ENCODE measurements at regions not wholly inside any gene's neighbourhood (a gene's known extent, or its start where the extent isn't known, plus 50 kb on each side); places are given as distances from the start of the nearest gene placed in this dataset.

GRCh38 chr4:74546057-74546456, 101.1 kb downstream of the AREG start:
- ATAC-seq (no peak), DNase-seq (ENCODE audit: low spot score) (no peak)
- Mint-ChIP-seq H3K27ac (no peak overlapping the region), H3K9me3 (no peaks in the 10 kb centered on the region), H3K27me3 (ENCODE audit: low read depth) (no peaks in the 10 kb centered on the region), H3K4me1 (peaks cover 14% of the 10 kb centered on the region), H3K4me3 (no peak overlapping the region), H3K36me3 (no peaks in the 10 kb centered on the region)
- ChIA-PET POLR2A (no interaction called here), CTCF (interaction anchor here (1.2 kb wide), 1 partner anchor 125 kb away, joined by 3 read pairs; no protein-coding TSS in a partner anchor)
- TF ChIP-seq, protein P1, sequence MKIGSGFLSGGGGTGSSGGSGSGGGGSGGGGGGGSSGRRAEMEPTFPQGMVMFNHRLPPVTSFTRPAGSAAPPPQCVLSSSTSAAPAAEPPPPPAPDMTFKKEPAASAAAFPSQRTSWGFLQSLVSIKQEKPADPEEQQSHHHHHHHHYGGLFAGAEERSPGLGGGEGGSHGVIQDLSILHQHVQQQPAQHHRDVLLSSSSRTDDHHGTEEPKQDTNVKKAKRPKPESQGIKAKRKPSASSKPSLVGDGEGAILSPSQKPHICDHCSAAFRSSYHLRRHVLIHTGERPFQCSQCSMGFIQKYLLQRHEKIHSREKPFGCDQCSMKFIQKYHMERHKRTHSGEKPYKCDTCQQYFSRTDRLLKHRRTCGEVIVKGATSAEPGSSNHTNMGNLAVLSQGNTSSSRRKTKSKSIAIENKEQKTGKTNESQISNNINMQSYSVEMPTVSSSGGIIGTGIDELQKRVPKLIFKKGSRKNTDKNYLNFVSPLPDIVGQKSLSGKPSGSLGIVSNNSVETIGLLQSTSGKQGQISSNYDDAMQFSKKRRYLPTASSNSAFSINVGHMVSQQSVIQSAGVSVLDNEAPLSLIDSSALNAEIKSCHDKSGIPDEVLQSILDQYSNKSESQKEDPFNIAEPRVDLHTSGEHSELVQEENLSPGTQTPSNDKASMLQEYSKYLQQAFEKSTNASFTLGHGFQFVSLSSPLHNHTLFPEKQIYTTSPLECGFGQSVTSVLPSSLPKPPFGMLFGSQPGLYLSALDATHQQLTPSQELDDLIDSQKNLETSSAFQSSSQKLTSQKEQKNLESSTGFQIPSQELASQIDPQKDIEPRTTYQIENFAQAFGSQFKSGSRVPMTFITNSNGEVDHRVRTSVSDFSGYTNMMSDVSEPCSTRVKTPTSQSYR (CRISPR knock-in tag; IDR thresholded peaks at IDR 0.05), result no peak
- TF ChIP-seq EMX1 (CRISPR knock-in tag; IDR thresholded peaks at IDR 0.05) (no peak), FOXK1 (CRISPR knock-in tag; IDR thresholded peaks at IDR 0.05) (no peak), NR2C2 (CRISPR knock-in tag; IDR thresholded peaks at IDR 0.05) (no peak), NFATC4 (CRISPR knock-in tag; IDR thresholded peaks at IDR 0.05) (no peak), ZNF219 (CRISPR knock-in tag; IDR thresholded peaks at IDR 0.05; ENCODE audit: borderline replicate concordance) (no peak)
- TF ChIP-seq, protein P2, sequence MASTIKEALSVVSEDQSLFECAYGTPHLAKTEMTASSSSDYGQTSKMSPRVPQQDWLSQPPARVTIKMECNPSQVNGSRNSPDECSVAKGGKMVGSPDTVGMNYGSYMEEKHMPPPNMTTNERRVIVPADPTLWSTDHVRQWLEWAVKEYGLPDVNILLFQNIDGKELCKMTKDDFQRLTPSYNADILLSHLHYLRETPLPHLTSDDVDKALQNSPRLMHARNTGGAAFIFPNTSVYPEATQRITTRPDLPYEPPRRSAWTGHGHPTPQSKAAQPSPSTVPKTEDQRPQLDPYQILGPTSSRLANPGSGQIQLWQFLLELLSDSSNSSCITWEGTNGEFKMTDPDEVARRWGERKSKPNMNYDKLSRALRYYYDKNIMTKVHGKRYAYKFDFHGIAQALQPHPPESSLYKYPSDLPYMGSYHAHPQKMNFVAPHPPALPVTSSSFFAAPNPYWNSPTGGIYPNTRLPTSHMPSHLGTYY (CRISPR knock-in tag; IDR thresholded peaks at IDR 0.05), result no peak
- TF ChIP-seq, protein P3, sequence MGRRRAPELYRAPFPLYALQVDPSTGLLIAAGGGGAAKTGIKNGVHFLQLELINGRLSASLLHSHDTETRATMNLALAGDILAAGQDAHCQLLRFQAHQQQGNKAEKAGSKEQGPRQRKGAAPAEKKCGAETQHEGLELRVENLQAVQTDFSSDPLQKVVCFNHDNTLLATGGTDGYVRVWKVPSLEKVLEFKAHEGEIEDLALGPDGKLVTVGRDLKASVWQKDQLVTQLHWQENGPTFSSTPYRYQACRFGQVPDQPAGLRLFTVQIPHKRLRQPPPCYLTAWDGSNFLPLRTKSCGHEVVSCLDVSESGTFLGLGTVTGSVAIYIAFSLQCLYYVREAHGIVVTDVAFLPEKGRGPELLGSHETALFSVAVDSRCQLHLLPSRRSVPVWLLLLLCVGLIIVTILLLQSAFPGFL (CRISPR knock-in tag; IDR thresholded peaks at IDR 0.05; ENCODE audit: borderline replicate concordance), result no peak

DNA sequence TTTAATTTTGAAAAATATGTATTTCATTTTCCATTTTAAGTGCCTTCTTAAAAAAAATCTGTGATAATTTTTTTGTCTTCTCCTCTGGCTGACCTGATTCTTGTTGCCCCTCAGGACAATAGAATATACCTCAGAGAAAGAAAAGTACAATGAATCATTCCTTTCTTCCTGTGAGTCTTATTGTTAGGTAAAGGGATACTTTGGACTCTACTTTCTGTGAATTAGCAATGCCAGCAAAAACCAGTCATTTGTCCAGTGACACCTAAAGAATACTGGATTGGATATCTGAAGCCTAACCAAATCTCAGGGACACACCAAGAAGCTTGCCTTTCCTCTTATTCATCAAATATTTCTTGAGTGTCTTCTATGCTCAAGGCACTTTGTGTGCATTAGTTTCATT, 102.1 kb downstream of the AREG start:
- H3K36me3 Mint-ChIP-seq, result no peaks in the 10 kb centered on the region
- ATAC-seq (no peak), DNase-seq (ENCODE audit: low spot score) (no peak)
- no peak for TF ChIP-seq KAT7 (CRISPR knock-in tag; IDR thresholded peaks at IDR 0.05; ENCODE audit: borderline replicate concordance)
- TF ChIP-seq TCF7 (CRISPR knock-in tag; IDR thresholded peaks at IDR 0.05; ENCODE audit: low read depth), result no peak
- TF ChIP-seq, protein P4, sequence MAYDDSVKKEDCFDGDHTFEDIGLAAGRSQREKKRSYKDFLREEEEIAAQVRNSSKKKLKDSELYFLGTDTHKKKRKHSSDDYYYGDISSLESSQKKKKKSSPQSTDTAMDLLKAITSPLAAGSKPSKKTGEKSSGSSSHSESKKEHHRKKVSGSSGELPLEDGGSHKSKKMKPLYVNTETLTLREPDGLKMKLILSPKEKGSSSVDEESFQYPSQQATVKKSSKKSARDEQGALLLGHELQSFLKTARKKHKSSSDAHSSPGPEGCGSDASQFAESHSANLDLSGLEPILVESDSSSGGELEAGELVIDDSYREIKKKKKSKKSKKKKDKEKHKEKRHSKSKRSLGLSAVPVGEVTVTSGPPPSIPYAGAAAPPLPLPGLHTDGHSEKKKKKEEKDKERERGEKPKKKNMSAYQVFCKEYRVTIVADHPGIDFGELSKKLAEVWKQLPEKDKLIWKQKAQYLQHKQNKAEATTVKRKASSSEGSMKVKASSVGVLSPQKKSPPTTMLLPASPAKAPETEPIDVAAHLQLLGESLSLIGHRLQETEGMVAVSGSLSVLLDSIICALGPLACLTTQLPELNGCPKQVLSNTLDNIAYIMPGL (CRISPR knock-in tag; IDR thresholded peaks at IDR 0.05), result no peak
- TF ChIP-seq TEAD1 (CRISPR knock-in tag; IDR thresholded peaks at IDR 0.05), result no peak
- TF ChIP-seq, protein P5, sequence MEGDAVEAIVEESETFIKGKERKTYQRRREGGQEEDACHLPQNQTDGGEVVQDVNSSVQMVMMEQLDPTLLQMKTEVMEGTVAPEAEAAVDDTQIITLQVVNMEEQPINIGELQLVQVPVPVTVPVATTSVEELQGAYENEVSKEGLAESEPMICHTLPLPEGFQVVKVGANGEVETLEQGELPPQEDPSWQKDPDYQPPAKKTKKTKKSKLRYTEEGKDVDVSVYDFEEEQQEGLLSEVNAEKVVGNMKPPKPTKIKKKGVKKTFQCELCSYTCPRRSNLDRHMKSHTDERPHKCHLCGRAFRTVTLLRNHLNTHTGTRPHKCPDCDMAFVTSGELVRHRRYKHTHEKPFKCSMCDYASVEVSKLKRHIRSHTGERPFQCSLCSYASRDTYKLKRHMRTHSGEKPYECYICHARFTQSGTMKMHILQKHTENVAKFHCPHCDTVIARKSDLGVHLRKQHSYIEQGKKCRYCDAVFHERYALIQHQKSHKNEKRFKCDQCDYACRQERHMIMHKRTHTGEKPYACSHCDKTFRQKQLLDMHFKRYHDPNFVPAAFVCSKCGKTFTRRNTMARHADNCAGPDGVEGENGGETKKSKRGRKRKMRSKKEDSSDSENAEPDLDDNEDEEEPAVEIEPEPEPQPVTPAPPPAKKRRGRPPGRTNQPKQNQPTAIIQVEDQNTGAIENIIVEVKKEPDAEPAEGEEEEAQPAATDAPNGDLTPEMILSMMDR (IDR thresholded peaks at IDR 0.05), result no peak
- TF ChIP-seq E2F1 (CRISPR knock-in tag; IDR thresholded peaks at IDR 0.05), result no peak
- TF ChIP-seq, protein P6, sequence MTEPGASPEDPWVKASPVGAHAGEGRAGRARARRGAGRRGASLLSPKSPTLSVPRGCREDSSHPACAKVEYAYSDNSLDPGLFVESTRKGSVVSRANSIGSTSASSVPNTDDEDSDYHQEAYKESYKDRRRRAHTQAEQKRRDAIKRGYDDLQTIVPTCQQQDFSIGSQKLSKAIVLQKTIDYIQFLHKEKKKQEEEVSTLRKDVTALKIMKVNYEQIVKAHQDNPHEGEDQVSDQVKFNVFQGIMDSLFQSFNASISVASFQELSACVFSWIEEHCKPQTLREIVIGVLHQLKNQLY (CRISPR knock-in tag; IDR thresholded peaks at IDR 0.05), result no peak
- TF ChIP-seq NR2C2 (CRISPR knock-in tag; IDR thresholded peaks at IDR 0.05), result no peak
- TF ChIP-seq JUN (CRISPR knock-in tag; IDR thresholded peaks at IDR 0.05), result no peak
- no peaks in the 10 kb centered on the region for H3K9me3 Mint-ChIP-seq
- no peaks in the 10 kb centered on the region for H3K27me3 Mint-ChIP-seq (ENCODE audit: low read depth)
- POLR2A ChIA-PET, result no interaction called here
- H3K4me3 Mint-ChIP-seq, result no peak overlapping the region
- CTCF ChIA-PET, result interaction anchor here (1.2 kb wide), 1 partner anchor 124 kb away, joined by 3 read pairs; no protein-coding TSS in a partner anchor
- no peak overlapping the region for H3K27ac Mint-ChIP-seq
- peaks cover 14% of the 10 kb centered on the region for H3K4me1 Mint-ChIP-seq
